NCI-H748 treated with DMSO at 0.1 percent for 48 hours (cell line): ENCODE measurements at regions not wholly inside any gene's neighbourhood (a gene's known extent, or its start where the extent isn't known, plus 50 kb on each side); places are given as distances from the start of the nearest gene placed in this dataset.
"Not testable (repeated sequence)": the region's sequence is repeated elsewhere in the genome, so short reads cannot be mapped to it uniquely, and the experiment has no call there.

Experiments
- DNase-seq: peaks from one replicate; lab custom pipeline; 2025; lab: John Stamatoyannopoulos, UW

- no peak for DNase-seq
These were observed 139.6 kb upstream of the EGLN3 start for GRCh38 chr14:34090451-34090850.

- no peak for DNase-seq
These were observed 138.0 kb upstream of the EGLN3 start for GRCh38 chr14:34088914-34089313.

- DNase-seq = no peak
These were observed 136.7 kb upstream of the EGLN3 start for GRCh38 chr14:34087571-34087970.

- DNase-seq = no peak
These were observed 135.4 kb upstream of the EGLN3 start for GRCh38 chr14:34086223-34086757.

GRCh38 chr14:34085695-34086094, 134.8 kb upstream of the EGLN3 start:
- DNase-seq = no peak

GRCh38 chr14:34081576-34082136, 130.8 kb upstream of the EGLN3 start:
- peak; percentile 57 for DNase-seq

- no peak for DNase-seq
These were observed 130.3 kb upstream of the EGLN3 start for GRCh38 chr14:34081101-34081575.

- DNase-seq = not testable (repeated sequence)
These were observed 128.8 kb upstream of the EGLN3 start for GRCh38 chr14:34079643-34080042.

GRCh38 chr14:34078117-34078743, 127.4 kb upstream of the EGLN3 start:
- no peak for DNase-seq

GRCh38 chr14:34075826-34076225, 125.0 kb upstream of the EGLN3 start:
- no peak for DNase-seq

- no peak for DNase-seq
These were observed 124.3 kb upstream of the EGLN3 start for GRCh38 chr14:34075042-34075744.

- no peak for DNase-seq
These were observed 122.0 kb upstream of the EGLN3 start for GRCh38 chr14:34072921-34073320.

GRCh38 chr14:34072401-34072800, 121.5 kb upstream of the EGLN3 start:
- DNase-seq = no peak

- DNase-seq = no peak
These were observed 120.1 kb upstream of the EGLN3 start for GRCh38 chr14:34070917-34071407.

GRCh38 chr14:34069854-34070582, 119.1 kb upstream of the EGLN3 start:
- no peak for DNase-seq

- no peak for DNase-seq
These were observed 116.7 kb upstream of the EGLN3 start for GRCh38 chr14:34067587-34067986.

- no peak for DNase-seq
These were observed 115.0 kb upstream of the EGLN3 start for GRCh38 chr14:34065690-34066391.

- no peak for DNase-seq
These were observed 114.4 kb upstream of the EGLN3 start for GRCh38 chr14:34065236-34065635.

GRCh38 chr14:34064349-34064748, 113.5 kb upstream of the EGLN3 start:
- no peak for DNase-seq

GRCh38 chr14:34063470-34064164, 112.7 kb upstream of the EGLN3 start:
- no peak for DNase-seq

GRCh38 chr14:34063042-34063441, 112.2 kb upstream of the EGLN3 start:
- no peak for DNase-seq
